NCI-H82 (cell line): ENCODE measurements at regions not wholly inside any gene's neighbourhood (a gene's known extent, or its start where the extent isn't known, plus 50 kb on each side); places are given as distances from the start of the nearest gene placed in this dataset.
"Not testable (repeated sequence)": the region's sequence is repeated elsewhere in the genome, so short reads cannot be mapped to it uniquely, and the experiment has no call there.

Experiments used
- DNase-seq: peaks from one replicate; lab custom pipeline; 2025; lab: John Stamatoyannopoulos, UW

DNA sequence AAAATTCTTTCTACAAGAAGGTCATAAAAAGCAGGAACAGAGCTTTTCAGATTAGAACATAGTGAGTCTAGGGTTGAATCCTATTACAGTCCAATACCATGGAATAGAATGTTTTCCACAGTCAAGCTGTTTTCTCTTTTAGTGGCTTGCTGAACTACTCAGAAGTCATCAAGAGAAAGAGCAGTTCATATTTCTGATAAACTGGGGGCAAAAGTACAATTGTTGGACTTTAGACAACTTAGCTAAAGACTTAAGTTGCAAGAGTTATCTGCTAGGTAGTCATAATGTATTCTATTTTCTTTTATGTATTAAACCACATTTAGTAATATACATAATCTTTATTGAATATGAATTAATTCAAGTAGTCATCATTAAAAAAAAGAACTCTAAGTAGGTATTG lies 233.1 kb upstream of the GRIA1 start:
- DNase-seq, result no peak

DNA sequence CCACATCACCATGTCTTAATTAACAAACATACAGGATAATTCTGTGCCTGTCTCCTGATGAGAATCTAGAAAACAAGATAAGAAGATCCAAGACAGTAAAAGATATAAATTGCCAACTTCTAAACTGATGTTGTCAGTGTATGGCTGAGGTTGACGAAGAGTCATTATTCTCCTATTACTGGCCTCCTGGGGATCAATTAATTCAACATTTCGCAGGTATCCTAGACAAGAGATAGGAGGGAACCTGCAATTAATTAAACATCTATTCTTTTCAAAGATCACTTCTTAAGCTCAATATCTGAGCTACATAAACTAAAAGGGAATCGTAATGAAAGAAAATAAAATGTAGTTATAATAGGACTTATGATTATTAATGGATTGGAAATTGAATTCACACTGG lies 232.0 kb upstream of the GRIA1 start:
- no peak for DNase-seq

DNA sequence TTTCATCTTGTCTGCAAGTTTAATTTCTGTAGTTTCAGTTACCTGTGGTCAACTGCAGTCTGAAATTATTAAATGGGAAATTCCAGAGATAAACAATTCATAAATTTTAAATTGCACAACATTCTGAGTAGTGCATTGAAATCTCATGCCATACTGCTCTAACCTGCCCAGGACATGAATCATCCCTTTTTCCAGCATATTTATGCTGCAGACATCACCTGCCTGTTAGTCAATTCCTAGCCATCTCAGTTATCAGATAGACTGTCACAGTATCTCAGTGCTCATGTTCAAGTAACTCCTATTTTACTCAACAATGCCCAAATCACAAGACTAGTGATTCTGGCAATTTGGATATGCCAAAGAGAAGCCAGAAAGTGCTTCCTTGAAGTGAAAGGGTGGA lies 223.0 kb upstream of the GRIA1 start:
- DNase-seq, result no peak

DNA sequence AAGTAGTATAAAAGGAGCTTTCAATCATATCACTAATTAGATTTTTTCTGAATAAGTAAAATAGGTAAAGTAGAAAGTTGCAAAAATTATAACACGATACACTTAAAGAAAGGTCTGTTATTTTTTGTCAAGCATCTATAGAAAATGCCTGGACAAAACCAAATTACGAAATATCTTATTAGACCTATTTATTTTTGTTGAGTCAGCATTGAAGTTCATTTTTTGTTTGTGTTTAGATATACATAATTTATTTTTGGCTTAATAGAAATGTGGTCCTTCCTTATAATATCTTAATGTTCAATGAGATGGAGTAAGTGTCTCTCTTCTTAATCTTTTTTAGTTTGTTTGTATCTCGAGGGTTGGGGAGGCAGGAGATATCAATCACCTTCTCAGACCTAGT lies 214.8 kb upstream of the GRIA1 start:
- DNase-seq, result no peak

DNA sequence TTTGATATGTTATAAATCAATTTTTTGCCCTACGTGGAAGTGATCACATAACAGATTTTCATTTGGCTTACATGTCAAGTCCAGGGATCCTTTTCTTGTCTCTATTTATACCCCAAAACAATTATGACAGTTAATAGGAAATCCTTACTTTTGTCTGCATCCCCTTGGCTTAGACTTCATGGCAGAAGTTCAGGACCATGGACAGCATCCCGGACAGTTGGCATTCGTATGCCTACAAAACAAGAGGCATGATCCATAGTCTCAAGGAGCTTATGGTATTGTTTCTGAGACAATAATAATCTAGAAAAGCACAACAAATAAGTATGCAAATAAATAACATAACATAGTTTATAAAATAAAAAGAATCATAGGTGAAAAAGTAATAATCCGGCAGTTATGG lies 214.3 kb upstream of the GRIA1 start:
- DNase-seq, result peak; percentile 6

DNA sequence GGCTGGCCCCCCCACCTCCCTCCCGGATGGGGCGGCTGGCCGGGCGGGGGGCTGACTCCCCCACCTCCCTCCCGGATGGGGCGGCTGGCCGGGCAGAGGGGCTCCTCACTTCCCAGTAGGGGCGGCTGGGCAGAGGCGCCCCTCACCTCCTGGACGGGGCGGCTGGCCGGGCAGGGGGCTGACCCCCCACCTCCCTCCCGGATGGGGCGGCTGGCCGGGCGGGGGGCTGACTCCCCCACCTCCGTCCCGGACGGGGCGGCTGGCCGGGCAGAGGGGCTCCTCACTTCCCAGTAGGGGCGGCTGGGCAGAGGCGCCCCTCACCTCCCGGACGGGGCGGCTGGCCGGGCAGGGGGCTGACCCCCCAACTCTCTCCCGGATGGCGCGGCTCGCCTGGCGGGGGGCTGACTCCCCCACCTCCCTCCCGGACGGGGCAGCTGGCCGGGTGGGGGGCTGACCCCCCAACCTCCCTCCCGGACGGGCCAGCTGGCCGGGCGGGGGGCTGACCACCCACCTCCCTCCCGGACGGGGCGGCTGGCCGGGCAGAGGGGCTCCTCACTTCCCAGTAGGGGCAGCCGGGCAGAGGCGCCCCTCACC lies 194.1 kb upstream of the GRIA1 start:
- not testable (repeated sequence) for DNase-seq

DNA sequence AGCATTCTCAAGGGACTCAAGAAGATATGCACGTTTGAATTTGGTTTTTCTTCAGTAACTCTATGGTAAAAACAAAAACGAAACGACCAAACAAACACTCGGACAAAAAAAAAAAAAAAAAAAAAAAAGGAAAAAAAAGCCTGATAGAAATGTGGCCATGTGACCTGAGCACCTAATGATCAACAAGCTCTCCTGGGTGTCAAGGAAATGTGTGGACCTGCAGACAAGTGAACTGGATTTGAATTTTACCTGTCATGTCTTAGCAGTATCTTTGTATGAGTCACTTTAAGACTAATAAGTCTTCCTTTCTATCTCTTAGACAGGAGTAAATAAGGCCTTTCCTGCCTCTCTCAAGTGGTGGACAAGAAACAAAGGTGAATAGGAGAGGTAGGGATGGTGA lies 190.6 kb upstream of the GRIA1 start:
- DNase-seq, result no peak

DNA sequence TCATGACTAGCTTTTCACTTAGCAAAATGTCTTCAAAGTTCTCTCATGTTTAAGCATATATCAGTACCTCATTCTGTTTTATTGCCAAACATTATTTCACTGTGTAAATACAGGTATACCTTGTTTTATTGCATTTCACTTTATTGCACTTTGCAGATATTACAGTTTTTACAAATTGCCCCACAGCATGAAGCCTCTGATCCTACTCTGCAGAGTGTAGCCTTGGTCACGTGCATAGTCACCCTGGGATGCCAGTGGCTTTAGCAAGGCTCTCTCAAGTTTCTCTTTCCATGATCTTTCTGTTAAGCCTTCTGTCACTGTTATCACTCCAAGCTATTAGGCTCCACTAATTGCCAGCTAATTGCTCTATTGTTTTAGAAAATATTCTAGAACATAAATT lies 182.2 kb upstream of the GRIA1 start:
- no peak for DNase-seq

DNA sequence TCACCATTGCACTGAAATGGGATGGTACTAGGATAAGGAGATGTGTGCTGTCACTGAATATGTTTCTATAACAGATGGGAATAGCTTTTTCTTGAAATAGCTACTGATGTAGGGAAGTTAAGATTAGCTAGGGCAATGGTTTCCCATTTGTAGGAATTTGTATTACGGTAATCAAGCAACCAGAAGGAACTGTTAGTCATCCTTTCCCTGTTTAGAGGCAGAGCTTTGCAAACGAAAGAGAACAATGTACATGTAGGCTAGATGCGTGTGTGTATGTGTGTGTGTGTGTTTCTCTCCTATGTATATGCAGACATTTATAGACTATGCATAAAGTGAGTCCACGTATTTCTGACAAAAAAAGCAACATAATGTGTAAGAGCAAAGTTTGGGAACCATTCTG lies 171.9 kb upstream of the GRIA1 start:
- DNase-seq, result no peak

DNA sequence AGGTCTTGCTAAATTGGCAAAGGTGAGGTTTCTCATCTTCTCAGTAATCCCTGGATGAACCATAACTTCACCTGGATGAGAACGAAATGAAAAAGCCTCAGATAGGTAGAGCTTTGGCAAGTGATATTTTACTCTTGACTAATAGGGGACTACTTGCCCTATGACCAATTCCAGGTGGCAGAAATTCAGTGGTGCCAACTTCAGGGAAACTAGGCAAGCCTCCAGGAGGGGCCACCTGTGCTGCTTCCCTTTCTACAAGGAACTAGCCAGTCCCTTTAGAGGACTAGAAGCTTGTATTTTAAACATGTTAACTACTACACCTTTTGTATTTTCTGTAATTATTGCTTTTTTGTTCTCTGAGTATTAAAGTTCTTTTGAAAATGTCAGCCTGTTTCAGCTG lies 169.0 kb upstream of the GRIA1 start:
- DNase-seq, result no peak

DNA sequence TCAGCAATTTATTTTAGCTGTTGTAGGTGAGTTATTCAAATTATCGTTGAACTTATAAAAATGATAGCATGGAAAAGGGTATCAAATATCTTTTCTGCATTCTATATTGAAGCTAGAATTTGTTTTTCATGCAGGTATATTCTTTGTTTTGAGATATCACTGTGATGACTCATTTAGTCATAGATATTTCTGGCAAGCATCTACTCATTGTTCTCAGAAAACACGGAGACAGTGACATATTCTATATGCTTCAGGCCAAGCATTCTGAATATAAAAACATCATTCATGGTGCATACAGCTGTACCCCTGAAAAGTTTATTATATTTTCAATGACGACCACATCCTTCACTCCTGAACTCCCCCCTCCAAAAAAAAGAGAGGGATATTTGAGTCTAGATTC lies 150.3 kb upstream of the GRIA1 start:
- DNase-seq, result no peak

DNA sequence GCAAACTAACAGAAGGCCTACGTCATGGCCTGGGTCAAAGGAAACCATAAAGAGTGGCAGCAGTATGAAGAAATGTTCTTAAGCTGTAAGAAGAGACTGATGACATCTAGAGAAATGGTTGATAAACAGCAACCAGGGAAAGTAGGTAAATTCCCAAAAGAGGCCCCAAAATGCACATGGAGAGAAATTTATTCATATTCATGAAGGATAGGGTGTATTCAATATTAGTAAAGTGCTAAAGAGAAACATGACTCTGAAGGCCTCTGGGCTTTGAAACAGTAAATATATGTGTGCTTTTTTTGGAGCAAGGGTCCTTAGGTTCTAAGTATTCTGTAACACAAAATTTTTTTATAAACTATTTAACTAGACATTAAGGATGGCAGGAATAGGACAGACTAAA lies 149.7 kb upstream of the GRIA1 start:
- no peak for DNase-seq

DNA sequence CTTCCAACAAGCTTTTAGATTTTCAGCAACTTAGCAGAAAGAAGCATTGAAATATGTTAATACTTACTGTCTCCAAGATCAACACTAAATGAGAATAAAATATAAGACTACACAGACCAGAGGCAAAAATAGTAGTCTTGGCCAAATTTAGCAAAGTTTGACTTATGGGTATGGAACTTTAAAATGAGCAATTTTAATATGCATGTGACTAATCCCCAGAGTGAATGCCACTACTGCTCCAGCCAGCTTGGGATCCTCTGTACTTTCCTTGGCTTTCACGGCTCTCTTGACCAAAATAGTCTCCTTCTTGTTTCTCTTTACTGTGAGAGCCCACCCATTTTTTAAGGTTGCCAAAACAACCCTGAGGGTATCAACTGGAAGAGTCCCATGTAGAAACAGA lies 148.0 kb upstream of the GRIA1 start:
- no peak for DNase-seq

DNA sequence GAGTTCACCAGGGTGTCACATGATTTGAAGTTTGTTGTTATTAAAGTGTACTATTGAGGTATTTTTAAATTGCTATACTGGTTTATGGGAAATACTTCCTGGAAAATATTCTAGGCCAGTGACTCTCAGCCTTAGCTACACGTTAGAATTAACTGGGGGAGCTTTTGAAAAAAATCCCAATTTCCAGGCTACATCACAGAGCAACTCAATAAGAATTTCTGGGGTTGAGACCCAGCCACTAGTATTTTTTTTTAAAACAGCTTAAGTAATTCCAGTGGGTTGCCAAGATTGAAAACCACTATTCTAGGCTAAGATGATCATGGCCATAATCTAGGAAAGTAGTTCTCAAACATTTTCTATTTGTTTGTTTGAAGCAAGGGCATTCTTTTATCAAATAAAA lies 142.9 kb upstream of the GRIA1 start:
- no peak for DNase-seq

DNA sequence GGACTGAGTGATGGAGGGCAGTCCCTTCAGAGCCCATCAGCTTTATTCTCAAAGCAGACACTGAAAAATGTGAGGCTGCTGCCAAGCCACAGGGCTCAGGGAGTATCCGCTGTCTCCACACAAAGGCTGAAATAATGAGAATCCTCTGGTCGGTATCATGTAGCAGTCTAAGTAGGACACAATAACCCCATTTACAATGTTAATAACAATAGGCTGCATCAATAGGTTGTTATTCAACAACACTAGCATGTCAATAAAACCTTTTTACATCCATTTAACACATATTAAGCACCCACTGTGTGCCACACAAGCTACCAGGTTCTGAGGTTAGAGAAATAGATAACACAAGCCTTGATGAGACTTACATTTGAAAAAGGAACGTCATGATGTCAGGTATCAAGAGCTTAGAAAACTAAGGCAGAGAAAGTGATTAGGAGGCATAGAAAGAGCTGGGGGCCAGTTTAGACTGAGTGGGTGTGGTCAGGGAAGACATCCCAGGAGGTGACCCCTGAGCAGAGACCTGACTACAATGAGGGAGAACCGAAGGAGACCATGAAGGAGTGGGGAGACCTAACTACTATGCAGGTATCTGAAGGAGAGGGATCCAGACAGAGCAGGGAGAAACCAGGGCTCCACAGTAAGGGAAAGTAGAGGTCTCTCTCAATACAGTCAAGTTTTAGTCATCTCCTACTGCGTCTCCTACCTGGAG lies 140.1 kb upstream of the GRIA1 start:
- no peak for DNase-seq

DNA sequence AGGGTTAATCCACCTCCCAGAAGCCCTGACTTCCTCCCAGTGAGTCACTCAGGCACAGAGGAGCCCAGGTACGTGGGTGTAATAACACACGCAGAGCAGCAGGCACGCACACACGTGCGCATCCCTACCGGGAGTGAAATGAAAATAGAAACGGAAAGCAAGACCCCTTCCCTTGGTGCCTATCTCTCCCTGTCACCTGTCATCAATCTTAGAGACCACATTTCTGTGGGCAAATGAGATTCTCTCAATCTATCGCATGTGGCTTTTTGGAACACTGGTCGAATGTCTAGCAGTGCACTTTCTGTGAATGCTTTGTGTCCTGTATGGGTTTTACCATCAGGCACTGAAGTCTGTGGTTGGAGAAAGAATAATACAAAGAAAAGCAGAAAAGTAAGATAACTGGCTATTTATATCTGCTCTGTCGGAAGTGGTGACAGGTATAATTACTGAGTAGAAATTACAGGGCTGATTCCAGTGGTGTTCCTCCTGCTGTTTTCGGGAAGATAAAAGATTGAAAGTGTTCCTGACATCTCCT lies 137.7 kb upstream of the GRIA1 start:
- no peak for DNase-seq

DNA sequence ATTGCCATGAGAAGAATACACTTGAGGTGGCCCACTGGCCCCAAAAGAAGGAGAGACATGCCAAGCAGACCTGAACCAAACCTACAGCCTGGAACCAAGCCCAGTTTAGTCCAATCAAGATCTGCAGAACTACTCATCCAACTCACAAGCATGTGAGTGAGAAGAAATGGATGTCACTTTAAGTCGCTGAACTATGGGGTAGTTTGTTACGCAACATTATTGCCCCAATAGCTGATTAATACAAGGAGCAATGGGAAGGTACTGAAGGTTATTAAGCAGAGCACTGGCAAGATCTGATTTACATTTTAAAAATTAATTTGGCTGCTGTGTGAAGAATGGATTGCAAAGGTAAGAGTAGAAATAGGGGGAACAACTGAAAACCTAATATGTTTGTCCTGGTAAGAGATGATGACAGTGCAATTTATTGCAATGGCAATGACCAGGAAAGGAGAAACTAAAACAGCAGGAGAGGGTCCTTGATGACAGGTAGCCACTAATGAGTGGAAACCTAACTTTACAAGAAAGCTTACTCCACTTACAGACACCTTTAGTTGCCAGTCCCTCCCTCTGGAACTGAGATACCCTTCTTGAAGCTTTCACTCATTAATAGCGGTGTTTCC lies 132.9 kb upstream of the GRIA1 start:
- DNase-seq, result no peak

DNA sequence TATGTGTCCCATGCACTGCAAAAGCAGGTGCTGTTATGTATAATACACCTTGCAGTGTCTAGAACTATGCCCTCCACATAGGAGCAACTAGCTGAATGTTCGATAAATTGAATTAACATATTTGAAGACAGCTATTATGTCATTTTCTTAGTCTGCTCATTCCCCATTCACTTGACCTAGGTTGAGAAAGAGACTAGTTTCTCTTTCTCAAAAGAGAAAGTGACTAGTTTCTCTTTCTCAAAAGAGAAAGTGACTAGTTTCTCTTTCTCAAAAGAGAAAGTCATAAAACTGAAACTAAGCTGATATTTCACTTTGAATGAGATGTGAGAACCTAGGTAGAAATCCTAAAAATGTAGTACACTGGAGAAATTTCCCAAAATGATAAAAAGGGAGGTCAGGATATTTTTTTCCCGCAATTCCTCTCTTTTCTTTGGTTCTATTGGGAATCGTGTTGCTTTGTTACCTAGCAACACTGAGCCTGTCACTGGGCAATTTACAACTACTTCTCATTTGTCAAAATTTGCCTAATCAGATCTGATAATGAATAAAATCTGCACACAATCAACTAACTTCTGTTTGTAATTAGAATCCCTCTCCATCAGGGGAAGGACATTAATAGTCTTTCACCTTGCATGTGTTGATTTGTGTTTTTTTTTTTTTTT lies 132.0 kb upstream of the GRIA1 start:
- DNase-seq, result no peak

DNA sequence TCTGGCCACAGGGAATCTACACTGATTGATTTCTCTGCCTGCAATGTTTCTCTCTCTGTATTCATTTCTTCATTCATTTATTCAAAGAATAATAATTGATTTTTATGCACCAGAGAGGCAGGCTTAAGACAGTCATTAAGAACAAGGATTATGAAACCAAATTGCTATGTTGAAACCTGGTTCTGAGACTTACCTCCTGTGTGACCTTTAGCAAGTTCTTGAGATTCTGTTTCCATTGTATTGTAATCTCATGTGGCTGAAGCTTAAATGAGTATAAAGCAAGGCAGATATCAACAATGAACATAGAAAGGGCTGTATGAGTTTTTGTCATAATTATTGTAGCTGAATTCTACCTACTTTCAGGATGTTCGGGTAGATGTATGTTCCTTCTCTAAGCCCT lies 129.6 kb upstream of the GRIA1 start:
- no peak for DNase-seq

DNA sequence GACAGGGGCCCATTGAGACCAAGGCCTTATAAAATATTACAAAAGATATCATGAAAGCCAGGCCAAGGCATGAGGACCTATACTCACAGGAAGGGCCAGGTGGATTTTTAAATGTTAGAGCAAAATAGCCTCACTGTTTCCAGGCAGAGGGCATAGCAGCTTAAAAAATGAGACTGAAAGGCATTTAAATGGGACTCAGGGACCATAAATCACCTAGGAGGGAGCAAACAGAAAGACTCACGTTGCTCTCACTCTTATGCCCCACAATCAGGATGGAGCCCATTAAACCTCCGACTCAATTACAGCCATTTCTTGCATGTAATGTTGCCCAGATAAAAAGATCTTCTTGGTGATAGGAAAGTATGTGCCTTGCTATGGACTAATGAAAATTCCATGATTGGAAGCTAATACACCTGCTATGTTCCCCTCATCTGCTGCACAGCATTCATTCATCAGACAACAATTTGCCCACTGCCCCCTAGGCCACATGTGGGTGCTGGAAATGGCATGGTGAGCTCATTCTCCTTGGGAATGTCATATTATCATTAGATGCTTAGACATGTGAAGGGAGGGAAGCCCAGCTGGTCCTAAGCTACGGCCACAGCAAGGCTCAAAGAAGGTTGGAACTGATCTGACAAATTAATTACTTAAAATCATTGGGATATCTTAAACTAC lies 128.6 kb upstream of the GRIA1 start:
- no peak for DNase-seq

DNA sequence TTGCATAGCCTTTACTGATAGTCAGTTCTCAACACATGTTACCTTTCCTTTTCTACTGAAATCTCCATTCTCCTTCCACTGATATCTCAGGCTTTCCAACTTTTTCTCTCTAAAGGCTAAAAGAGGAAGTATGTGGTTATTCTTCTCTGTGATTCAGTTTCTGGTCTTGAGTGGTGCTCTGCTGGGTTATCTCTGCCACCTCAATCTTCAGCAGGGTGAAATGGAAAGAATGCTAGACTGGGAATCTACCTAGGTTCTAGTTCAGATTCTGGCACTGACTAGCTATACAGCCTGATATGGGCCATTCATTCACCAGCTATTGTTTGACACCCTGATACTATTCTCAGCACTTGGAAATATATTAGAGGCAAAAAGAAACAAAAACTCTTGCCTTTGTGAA lies 124.9 kb upstream of the GRIA1 start:
- no peak for DNase-seq

DNA sequence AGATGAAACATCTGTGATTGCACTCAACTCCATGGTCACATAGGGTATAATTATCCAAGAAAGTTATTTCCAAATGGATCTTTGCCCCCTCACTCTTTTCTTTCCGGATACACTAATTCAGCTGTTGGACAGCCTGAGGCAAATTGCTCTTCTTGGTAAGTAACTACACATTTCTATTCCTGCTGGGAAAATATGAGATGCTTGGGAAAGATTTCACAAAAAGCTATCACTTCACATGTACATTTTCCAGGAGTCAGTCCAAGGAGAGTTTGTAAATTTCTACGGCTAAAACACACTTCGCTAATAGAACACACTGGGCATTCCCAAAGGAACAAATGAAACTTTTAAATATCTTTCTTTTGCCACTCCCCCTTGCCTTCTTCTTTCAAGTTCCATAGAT lies 123.0 kb upstream of the GRIA1 start:
- no peak for DNase-seq
